Neural cell (in vitro differentiated cells): ENCODE measurements at regions not wholly inside any gene's neighbourhood (a gene's known extent, or its start where the extent isn't known, plus 50 kb on each side); places are given as distances from the start of the nearest gene placed in this dataset.

ENCODE experiments used
- H2AFZ ChIP-seq: fragments of 200-600, 300-800 bp; sonication (generic), shearing (Covaris generic); 2 replicates; pipeline ENCODE4 v1.6.0; 2014; ENCODE audit warnings: low read depth, mild to moderate bottlenecking, antibody characterized with exemption, low read length, moderate library complexity
- H3F3A ChIP-seq: fragments of 200-600 bp; shearing (Covaris generic); 2 replicates; pipeline ENCODE4 v1.6.1; 2016; ENCODE audit warnings: mild to moderate bottlenecking, moderate library complexity, mixed read lengths, antibody characterized with exemption, low read length; ENCODE audit not compliant: insufficient read depth, poor library complexity, severe bottlenecking
- H3K27ac ChIP-seq: fragments of 200-600, 300-800 bp; sonication (generic), shearing (Covaris generic); 2 replicates; pipeline ENCODE4 v1.5.1; 2014; ENCODE audit warnings: mild to moderate bottlenecking, low read length, moderate library complexity
- H3K27me3 ChIP-seq: fragments of 300-800, 200-600 bp; sonication (generic), shearing (Covaris generic); 2 replicates; pipeline ENCODE4 v1.6.0; 2014; ENCODE audit warnings: mild to moderate bottlenecking, low read depth, low read length, moderate library complexity; ENCODE audit not compliant: insufficient read depth
- H3K36me3 ChIP-seq: fragments of 300-800, 200-600 bp; sonication (generic), shearing (Covaris generic); 2 replicates; pipeline ENCODE4 v1.5.1; 2014; ENCODE audit warnings: mild to moderate bottlenecking, antibody characterized with exemption, low read length, moderate library complexity; ENCODE audit not compliant: insufficient read depth
- H3K4me2 ChIP-seq: fragments of 300-800, 200-600 bp; sonication (generic), shearing (Covaris generic); 2 replicates; pipeline ENCODE4 v1.6.0; 2014; ENCODE audit warnings: mild to moderate bottlenecking, low read length
- H3K4me3 ChIP-seq: fragments of 300-800, 200-600 bp; sonication (generic), shearing (Covaris generic); 2 replicates; pipeline ENCODE4 v1.5.1; 2014; ENCODE audit warnings: mild to moderate bottlenecking, low read length, moderate library complexity
- H3K79me2 ChIP-seq: fragments of 200-600 bp; shearing (Covaris generic); replicated peaks from 2 replicates; pipeline ENCODE4 v1.6.0; 2014; ENCODE audit warnings: mild to moderate bottlenecking, low read length, moderate library complexity; ENCODE audit not compliant: insufficient read depth
- H3K9ac ChIP-seq: fragments of 300-800, 200-600 bp; sonication (generic), shearing (Covaris generic); 2 replicates; pipeline ENCODE4 v1.6.1; 2016; ENCODE audit warnings: mild to moderate bottlenecking, low read length, mixed read lengths
- H3K9me2 ChIP-seq: fragments of 200-600 bp; shearing (Covaris generic); 2 replicates; pipeline ENCODE4 v1.6.1; 2016; ENCODE audit warnings: mild to moderate bottlenecking, low read length, mixed read lengths; ENCODE audit not compliant: insufficient read depth
- H3K9me3 ChIP-seq: fragments of 200-600, 300-800 bp; sonication (generic), shearing (Covaris generic); 2 replicates; pipeline ENCODE4 v1.6.1; 2016; ENCODE audit warnings: mild to moderate bottlenecking, mixed run types, low read length, moderate library complexity, mixed read lengths
- H4K20me1 ChIP-seq: fragments of 200-600 bp; shearing (Covaris generic); 2 replicates; pipeline ENCODE4 v1.6.1; 2016; ENCODE audit warnings: mild to moderate bottlenecking, mixed run types; ENCODE audit not compliant: insufficient read depth
- EP300 ChIP-seq: fragments of 450-650 bp; conservative IDR thresholded peaks from 2 replicates; pipeline ENCODE4 v1.6.1; 2014; ENCODE audit warnings: antibody characterized with exemption, mild to moderate bottlenecking, moderate library complexity; ENCODE audit not compliant: poor library complexity, severe bottlenecking
- EZH2 ChIP-seq: fragments of 200-600, 300-800 bp; shearing (Covaris generic), sonication (generic); IDR thresholded peaks from 2 replicates; pipeline ENCODE4 v1.6.1; 2014; ENCODE audit warnings: antibody characterized with exemption, low read length, borderline replicate concordance, mild to moderate bottlenecking; ENCODE audit not compliant: insufficient read depth, poor library complexity, severe bottlenecking
- MXI1 ChIP-seq: fragments of 450-650 bp; conservative IDR thresholded peaks from 2 replicates; pipeline ENCODE4 v1.6.1; 2014; ENCODE audit warnings: antibody characterized with exemption, mild to moderate bottlenecking; ENCODE audit not compliant: poor library complexity, severe bottlenecking
- POLR2AphosphoS5 ChIP-seq: IDR thresholded peaks from 2 replicates; pipeline ENCODE4 v1.6.1; 2012
- RAD21 ChIP-seq: fragments of 450-650 bp; conservative IDR thresholded peaks from 2 replicates; pipeline ENCODE4 v1.6.1; 2014; ENCODE audit warnings: antibody characterized with exemption, mild to moderate bottlenecking, moderate library complexity
- SMC3 ChIP-seq: fragments of 450-650 bp; conservative IDR thresholded peaks from 2 replicates; pipeline ENCODE4 v1.6.1; 2014; ENCODE audit warnings: antibody characterized with exemption, mild to moderate bottlenecking, moderate library complexity; ENCODE audit not compliant: poor library complexity
- TAF1 ChIP-seq: IDR thresholded peaks from 2 replicates; pipeline ENCODE4 v1.6.1; 2012; ENCODE audit warnings: low read depth
- TF ChIP-seq, protein P1 (sequence below): IDR thresholded peaks from 2 replicates; pipeline ENCODE4 v1.6.1; 2012; ENCODE audit warnings: borderline replicate concordance
- TF ChIP-seq, protein P2 (sequence below): fragments of 450-650 bp; IDR thresholded peaks from 2 replicates; pipeline ENCODE4 v1.5.1; 2014; ENCODE audit warnings: antibody characterized with exemption, mild to moderate bottlenecking, moderate library complexity; ENCODE audit not compliant: poor library complexity, severe bottlenecking

DNA sequence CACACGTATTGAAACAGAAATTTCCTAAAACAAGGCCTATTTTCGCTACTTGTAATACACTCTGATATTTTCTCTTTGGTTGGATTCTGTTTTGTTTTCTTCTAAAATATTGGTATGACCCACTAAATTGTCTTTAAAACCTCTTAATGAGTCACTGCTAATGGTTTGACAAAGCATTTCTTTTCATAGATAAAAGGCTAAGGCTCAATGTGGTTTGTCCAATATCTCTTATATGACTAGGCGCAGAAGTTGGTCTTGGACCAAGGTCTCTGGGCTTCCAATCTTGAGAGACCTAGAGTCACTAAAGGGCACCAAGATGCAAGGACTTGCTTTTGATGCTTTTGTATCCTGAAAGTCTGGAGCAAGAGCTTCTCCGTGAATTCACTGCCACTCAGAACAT, 498.2 kb upstream of the TCF4 start:
- no peak overlapping the region for H3K4me2 ChIP-seq

DNA sequence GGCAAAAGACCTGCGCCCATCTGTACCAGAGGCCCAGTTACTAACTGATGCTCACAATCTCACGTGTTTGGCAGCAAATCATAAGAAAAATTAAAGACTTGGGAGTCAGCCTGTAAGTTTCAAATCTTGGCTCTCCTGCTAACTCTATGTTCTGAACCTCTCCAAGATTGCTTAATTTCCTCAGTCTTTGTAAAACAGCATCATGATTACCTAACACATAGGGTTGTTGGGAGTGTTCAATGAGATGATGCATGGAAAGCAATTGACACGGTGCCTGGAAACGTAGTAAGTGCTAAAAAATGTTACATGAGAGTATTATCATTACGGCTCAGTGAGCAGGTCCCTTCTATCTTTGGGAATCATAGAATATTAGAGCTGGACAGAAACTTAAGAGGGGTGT, 497.6 kb upstream of the TCF4 start:
- no peak for TF ChIP-seq TAF1
- TF ChIP-seq MXI1 = no peak
- TF ChIP-seq POLR2AphosphoS5 = no peak
- TF ChIP-seq EP300 = no peak
- no peak for TF ChIP-seq RAD21
- TF ChIP-seq EZH2 = no peak
- TF ChIP-seq, protein P1, sequence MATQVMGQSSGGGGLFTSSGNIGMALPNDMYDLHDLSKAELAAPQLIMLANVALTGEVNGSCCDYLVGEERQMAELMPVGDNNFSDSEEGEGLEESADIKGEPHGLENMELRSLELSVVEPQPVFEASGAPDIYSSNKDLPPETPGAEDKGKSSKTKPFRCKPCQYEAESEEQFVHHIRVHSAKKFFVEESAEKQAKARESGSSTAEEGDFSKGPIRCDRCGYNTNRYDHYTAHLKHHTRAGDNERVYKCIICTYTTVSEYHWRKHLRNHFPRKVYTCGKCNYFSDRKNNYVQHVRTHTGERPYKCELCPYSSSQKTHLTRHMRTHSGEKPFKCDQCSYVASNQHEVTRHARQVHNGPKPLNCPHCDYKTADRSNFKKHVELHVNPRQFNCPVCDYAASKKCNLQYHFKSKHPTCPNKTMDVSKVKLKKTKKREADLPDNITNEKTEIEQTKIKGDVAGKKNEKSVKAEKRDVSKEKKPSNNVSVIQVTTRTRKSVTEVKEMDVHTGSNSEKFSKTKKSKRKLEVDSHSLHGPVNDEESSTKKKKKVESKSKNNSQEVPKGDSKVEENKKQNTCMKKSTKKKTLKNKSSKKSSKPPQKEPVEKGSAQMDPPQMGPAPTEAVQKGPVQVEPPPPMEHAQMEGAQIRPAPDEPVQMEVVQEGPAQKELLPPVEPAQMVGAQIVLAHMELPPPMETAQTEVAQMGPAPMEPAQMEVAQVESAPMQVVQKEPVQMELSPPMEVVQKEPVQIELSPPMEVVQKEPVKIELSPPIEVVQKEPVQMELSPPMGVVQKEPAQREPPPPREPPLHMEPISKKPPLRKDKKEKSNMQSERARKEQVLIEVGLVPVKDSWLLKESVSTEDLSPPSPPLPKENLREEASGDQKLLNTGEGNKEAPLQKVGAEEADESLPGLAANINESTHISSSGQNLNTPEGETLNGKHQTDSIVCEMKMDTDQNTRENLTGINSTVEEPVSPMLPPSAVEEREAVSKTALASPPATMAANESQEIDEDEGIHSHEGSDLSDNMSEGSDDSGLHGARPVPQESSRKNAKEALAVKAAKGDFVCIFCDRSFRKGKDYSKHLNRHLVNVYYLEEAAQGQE = no peak
- TF ChIP-seq, protein P2, sequence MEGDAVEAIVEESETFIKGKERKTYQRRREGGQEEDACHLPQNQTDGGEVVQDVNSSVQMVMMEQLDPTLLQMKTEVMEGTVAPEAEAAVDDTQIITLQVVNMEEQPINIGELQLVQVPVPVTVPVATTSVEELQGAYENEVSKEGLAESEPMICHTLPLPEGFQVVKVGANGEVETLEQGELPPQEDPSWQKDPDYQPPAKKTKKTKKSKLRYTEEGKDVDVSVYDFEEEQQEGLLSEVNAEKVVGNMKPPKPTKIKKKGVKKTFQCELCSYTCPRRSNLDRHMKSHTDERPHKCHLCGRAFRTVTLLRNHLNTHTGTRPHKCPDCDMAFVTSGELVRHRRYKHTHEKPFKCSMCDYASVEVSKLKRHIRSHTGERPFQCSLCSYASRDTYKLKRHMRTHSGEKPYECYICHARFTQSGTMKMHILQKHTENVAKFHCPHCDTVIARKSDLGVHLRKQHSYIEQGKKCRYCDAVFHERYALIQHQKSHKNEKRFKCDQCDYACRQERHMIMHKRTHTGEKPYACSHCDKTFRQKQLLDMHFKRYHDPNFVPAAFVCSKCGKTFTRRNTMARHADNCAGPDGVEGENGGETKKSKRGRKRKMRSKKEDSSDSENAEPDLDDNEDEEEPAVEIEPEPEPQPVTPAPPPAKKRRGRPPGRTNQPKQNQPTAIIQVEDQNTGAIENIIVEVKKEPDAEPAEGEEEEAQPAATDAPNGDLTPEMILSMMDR = no peak
- no peak for TF ChIP-seq SMC3

More for the DNA sequence above, 498.2 kb upstream of the TCF4 start:
- Histone ChIP-seq H3K27ac (no peak overlapping the region), H3K9me3 (no peaks in the 10 kb centered on the region), H2AFZ (no peak overlapping the region), H3K36me3 (no peaks in the 10 kb centered on the region), H3K27me3 (no peaks in the 10 kb centered on the region), H3K9ac (no peak overlapping the region), H3F3A (no peaks in the 10 kb centered on the region), H3K79me2 (no peaks in the 10 kb centered on the region), H3K4me3 (no peak overlapping the region), H4K20me1 (no peaks in the 10 kb centered on the region), H3K9me2 (no peaks in the 10 kb centered on the region)
- TF ChIP-seq POLR2AphosphoS5 = no peak
- no peak for TF ChIP-seq EP300

More for the DNA sequence above, 497.6 kb upstream of the TCF4 start:
- Histone ChIP-seq H3F3A (no peaks in the 10 kb centered on the region), H3K36me3 (no peaks in the 10 kb centered on the region), H3K4me2 (no peak overlapping the region), H3K79me2 (no peaks in the 10 kb centered on the region), H3K9ac (no peak overlapping the region), H3K9me3 (no peaks in the 10 kb centered on the region), H3K27me3 (no peaks in the 10 kb centered on the region), H4K20me1 (no peaks in the 10 kb centered on the region), H2AFZ (no peak overlapping the region), H3K27ac (no peak overlapping the region), H3K9me2 (no peaks in the 10 kb centered on the region), H3K4me3 (no peak overlapping the region)
